HG03135 (cell line): ENCODE measurements at regions not wholly inside any gene's neighbourhood (a gene's known extent, or its start where the extent isn't known, plus 50 kb on each side); places are given as distances from the start of the nearest gene placed in this dataset.

Experiments
- ATAC-seq: cut with Tn5 transposase; IDR thresholded peaks from one replicate; pipeline ENCODE4 v1.9.1; 2021; ENCODE audit warnings: mild to moderate bottlenecking, moderate library complexity; ENCODE audit not compliant: unreplicated experiment

- ATAC-seq, result no peak
Measured at GRCh38 chr5:61621202-61621650, 289.2 kb downstream of the ZSWIM6 start.

- no peak for ATAC-seq
Measured at GRCh38 chr5:61622156-61622555, 290.1 kb downstream of the ZSWIM6 start.

- no peak for ATAC-seq
Measured at GRCh38 chr5:61623401-61624069, 291.5 kb downstream of the ZSWIM6 start.

- no peak for ATAC-seq
Measured at GRCh38 chr5:61624553-61625136, 292.6 kb downstream of the ZSWIM6 start.

- no peak for ATAC-seq
Measured at GRCh38 chr5:61625137-61625561, 293.1 kb downstream of the ZSWIM6 start.

- ATAC-seq, result no peak
Measured at GRCh38 chr5:61625681-61626621, 293.9 kb downstream of the ZSWIM6 start.

GRCh38 chr5:61626639-61627282 is 294.7 kb downstream of the ZSWIM6 start:
- no peak for ATAC-seq

- ATAC-seq, result no peak
Measured at GRCh38 chr5:61627531-61627930, 295.5 kb downstream of the ZSWIM6 start.

- no peak for ATAC-seq
Measured at GRCh38 chr5:61630908-61631307, 298.9 kb downstream of the ZSWIM6 start.

GRCh38 chr5:61631438-61631941 is 299.4 kb downstream of the ZSWIM6 start:
- ATAC-seq, result no peak

- no peak for ATAC-seq
Measured at GRCh38 chr5:61632064-61632463, 300.0 kb downstream of the ZSWIM6 start.

- no peak for ATAC-seq
Measured at GRCh38 chr5:61635271-61635670, 303.2 kb downstream of the ZSWIM6 start.

GRCh38 chr5:61637566-61637965 is 305.5 kb downstream of the ZSWIM6 start:
- ATAC-seq, result no peak

GRCh38 chr5:61638476-61638875 is 306.4 kb downstream of the ZSWIM6 start:
- ATAC-seq, result no peak

- ATAC-seq, result no peak
Measured at GRCh38 chr5:61640179-61641021, 308.3 kb downstream of the ZSWIM6 start.

GRCh38 chr5:61641748-61642565 is 309.9 kb downstream of the ZSWIM6 start:
- no peak for ATAC-seq

GRCh38 chr5:61647672-61648071 is 315.6 kb downstream of the ZSWIM6 start:
- ATAC-seq, result no peak

GRCh38 chr5:61649231-61649630 is 317.2 kb downstream of the ZSWIM6 start:
- ATAC-seq, result no peak

GRCh38 chr5:61649971-61650370 is 317.9 kb downstream of the ZSWIM6 start:
- ATAC-seq, result no peak
